TTC549 (cell line): ENCODE measurements at regions not wholly inside any gene's neighbourhood (a gene's known extent, or its start where the extent isn't known, plus 50 kb on each side); places are given as distances from the start of the nearest gene placed in this dataset.

Experiments
- FAIRE-seq: peaks from 2 replicates; lab custom pipeline; 2012; peaks lifted over from hg19 to GRCh38; lab: Jason Lieb, UNC

DNA sequence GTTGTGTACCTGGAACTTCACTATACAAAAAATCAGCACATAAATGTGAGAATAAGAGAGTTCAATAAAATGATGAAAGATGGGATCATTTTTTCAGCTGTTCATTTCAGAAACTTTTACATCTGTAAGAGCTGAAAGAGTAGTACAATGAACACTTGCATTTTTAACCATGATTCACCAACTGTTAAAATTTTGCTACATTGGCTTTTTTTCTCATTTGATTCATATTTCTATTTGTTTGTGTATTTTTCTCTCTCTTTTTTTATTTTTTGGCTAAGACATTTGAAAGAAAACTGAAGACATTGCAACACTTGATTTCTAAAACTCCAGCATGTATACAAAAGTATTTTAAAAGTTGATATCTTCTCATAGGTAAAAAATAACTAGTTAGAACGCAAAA, 98.3 kb upstream of the CDIN1 start:
- no peak for FAIRE-seq

DNA sequence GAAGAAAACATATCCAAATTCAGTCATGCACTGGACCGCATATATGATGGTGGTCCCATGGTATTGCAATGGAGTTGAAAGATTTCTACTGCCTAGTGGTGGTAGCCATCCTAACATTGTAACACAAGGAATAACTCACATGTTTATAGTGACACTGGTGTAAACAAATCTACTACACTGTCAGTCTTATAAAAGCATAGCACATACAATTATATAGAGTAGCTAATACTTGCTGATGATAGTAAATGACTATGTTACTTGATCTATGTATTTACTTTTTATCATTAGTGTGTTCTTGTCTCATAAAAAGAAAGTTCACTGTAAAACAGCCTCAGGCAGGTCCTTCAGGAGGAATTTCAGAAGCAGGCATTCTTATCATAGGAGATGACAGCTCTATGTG, 96.0 kb upstream of the CDIN1 start:
- FAIRE-seq, result no peak

DNA sequence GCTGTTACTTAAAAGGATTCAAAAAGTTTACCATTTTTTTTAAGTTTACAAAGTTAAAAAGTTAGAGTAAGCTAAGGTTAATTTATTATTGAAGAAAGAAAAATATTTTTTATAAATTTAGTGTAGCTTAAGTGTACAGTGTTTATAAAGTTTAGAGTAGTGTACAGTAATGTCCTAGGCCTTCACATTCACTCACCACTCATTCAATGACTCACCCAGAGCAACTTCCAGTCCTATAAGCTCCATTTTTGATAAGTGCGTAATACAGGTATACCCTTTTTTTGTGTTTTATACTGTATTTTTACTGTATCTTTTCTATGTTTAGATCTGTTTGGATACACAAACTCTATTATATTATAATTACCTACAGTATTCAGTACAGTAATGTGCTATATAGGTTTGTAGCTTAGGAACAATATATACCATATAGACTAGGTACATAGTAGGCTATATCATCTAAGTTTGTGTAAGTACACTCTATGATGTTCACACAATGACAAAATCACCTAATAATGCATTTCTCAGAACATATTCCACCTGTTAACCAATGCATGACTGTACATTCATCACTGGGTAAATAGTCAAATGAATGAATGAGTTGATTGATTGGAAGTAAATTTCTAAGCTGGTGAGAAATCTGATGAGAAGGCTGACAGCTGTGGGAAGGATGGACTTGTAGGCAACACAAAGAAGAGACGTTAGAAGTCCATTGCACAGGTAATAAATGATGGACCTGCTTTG, 95.2 kb upstream of the CDIN1 start:
- peak; percentile 65 for FAIRE-seq

DNA sequence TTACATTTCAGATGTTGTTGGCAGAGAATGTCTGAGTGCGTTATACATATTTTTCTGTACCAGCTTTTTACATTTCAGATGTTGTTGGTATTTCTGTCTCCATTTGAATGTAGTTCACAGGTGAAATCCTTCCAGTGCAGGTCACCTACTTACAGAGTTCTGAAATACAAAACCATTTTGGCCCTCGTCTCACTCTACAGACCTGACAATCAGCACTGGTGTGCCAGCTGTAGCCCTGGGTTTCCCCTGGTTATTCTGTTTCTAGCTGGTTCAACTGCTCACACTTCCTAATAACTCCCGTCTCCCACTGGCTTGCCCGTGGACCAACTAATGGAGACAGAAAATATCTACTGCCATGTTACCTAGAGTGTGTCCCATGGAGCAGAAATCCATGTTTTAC, 87.5 kb upstream of the CDIN1 start:
- no peak for FAIRE-seq

DNA sequence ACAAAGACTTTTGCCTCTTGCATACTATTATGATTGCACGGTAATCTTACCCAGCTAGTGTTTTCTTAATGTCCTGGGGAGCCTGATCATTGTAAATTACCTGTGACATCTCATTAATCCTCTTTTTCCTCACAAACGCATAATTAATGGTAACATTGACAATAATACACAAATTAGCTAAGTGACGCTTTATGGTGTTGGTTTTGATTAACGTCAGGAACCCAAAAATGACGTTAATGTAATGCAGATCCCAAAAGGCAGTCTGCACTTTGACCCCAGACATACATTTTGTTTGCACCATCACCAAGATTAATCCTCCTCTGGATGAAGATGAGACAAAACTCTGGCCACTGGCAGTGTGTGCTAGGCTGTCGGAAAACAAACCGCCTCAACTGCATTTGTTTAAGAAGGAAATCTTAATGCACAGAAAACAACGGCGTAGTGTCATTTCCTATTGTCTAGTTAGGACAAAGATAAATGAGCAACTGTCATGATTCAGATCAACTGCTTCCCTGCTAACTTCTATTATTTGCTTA, 83.9 kb upstream of the CDIN1 start:
- no peak for FAIRE-seq

DNA sequence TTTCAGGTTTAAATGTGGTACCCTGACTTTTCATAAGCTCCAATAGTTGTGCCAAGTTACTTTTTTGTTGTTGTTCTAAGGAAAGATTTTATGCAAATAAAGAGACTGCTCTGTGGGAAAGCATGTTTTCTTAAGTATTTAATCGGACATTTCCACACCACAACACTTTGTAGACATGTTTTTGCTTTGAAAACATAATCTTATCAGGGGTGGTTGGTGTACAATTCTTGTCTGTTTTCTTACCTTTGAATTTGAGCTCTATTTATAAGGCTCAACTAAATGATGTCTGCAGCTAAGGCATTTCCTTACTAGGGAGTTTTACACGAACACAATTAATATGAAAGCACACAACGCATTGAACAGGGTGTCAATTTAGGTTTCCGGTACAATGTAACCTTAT, 81.5 kb upstream of the CDIN1 start:
- FAIRE-seq, result peak; percentile 19

DNA sequence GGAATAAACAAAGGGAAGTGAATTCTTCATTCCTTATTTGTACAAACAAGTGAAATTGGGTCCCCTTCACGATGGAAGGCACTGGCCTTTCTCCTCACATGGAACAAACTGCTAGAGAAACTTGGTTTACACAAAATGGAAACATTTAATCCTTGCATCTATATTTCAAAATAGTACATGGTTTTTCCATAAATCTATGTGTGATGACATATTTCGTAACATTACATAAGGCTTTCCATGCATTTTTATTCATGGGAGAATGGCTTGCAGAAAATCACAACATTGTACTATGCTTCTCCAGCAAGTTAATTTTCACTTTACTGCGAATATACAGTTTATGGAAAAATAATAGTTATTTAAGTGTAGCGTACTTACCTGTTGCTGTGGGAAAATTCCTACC, 81.0 kb upstream of the CDIN1 start:
- no peak for FAIRE-seq

DNA sequence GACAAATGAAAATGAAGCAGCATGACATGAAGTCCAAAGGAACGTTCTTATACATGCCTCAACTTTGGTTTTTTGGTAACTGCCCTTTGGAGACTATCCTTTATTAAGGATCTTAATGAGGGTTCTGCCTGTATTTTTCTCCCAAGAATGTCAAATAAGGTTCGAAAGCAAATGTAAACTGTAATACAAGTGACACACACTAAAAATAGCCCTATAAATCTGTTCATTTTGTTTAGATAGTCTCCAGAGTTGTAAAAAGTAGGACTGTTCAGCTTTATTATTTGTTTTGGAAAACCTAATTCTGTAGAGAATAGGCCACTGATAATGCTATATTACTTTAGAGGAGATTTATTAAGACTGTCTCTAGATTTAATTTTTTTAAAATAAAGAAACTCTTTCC, 80.5 kb upstream of the CDIN1 start:
- no peak for FAIRE-seq

DNA sequence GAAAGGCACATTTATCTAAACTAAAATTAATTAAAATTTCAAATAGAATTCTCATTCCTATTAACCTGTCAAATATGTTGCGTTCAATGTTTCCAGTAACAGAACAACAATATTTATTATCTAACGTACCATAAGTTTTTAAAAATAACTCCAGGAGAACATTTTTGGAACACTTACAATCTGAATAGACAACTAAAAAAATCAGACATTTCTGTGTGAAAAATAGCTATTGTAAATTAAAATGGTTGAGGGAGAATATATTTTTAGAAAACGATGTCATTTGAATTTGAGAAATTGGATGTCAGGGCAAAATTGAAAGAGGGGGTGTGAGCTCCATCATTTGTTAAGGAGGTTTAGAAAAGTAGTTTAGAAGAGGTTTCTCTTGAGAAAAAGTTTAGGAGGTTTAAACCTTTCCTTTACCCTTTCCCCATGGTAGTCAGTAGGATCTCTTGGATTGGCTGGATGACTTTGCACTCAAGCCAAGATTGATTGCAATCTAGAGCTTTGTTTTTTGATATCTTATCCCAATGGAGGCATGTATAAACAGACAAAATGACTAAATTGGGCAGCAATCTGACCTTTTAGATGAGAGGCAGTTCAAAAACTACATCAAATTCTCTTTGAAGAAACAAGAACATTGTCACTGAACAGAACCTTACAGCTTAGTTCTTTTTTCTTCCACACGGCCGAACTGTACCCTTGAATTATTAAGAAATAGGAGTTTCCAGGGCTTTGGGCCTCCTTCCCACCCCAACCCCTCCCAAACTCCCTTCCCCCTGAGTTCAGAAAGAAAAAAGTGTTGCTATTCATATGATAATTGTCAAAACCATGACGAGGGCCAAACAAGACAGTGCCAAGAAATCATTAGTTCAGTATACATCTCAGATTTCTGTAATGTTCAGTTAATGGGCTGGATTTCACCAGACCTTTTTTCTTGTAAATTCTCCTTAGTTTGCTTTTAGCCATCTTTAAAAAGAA, 79.7 kb upstream of the CDIN1 start:
- peak; percentile 87 for FAIRE-seq

DNA sequence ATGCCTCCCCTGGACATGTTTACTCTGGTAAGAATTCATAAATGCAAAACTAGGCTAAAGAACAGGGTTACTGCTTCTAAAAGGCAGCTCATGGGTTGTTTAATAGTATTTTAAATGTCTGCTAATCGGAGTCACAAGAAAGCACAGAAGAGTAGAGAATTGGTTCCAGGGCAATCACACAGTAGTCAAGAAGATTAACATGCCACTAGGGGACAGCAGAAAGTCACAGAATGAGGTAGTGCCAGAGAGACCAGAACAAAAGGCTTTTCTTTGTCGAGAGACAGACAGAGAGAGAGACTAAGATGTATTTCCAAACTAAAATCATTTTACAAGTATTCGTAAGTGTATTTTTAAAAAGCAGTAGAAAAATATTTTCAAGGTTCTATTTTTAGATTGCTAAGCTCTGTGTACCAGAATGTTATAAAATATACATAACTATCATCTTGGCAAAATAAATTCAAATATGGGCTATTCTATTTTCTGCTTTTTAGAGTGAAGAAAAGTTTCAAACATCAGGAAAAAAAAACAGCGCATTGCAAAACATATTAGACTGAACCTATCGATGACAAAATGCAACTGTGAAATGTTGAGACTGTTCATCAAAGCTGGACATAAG, 78.3 kb upstream of the CDIN1 start:
- FAIRE-seq, result peak; percentile 94

DNA sequence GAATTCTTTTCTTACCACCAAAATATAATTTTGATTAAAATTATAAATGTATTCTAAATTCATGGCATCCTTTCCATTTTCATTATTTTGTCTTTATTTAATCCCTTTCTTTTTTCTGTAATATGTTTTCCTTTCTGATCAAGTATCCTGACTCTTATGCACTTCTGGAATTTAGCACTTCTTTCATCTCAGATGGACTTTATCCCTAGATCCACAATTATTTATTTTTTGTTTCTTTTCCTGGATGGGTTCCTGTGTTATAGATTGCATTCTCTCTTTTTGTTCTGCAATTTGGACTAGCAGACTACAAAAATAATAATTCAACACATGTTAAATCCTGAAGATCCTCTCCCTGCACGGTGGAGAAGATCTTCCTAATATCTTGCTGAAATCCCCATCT, 76.9 kb upstream of the CDIN1 start:
- FAIRE-seq, result no peak

DNA sequence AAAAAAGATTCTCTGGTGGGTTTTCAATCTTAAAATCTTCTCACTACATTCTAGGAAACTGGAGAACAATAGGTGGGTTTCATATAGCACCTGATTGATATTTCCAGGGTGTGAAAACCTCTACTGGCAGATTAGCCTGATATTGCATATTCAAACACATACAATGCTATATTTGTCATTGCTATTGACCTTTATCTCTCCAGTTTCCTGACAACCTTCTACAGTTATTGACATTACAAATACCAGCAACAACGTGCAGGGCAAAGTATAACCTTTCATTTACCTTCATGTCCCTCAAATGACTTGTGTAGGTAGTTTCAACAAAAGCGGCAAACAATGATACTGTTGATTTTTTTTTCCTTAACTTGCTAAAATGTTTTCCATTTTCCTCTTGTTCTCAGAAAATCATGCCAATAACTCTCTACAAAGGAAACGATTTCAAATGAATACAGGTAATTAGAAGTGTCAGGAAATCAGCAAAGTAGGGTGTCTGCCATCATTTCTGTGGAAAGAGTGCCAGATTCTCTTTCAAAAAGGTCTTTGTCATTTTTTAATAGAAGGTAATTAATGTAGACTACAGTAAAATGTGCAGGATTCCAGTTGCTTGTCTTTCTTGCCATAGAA, 72.6 kb upstream of the CDIN1 start:
- no peak for FAIRE-seq

DNA sequence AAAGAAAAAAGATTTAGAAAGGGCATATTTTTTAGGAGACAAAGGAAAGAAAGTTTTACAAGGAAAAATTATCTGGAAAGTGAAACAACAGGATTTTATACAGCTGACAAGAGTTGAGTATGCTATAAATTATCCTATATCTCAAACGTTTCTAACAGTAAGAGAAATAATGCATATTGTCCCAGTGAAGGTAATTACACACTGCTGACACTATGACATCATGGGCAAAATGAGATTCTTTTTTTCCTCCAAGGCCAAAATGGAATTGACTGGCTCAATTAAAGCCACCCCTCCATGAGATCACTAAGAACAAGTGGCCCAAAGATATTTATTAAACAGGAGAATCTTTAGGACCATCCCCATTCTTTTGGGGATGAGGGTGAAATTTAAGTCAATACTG, 72.0 kb upstream of the CDIN1 start:
- no peak for FAIRE-seq

DNA sequence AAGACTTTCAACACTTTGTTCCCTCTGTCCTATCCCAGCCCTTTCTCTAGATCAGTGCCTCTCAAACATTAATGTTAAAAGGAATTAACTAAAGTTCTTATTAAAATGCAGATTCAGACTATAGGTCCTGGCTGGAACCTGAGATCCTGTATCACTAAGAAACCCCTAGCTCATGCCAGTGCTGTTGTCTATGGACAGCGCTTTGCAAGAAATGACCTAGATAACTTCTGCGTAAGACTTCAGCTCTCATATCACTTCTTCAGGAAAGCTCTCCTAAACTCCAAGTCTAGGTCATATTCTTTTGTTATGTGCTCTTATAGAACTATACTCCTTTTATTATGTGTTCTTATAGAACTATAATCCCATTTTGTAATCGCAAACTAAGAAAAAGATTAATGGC, 67.8 kb upstream of the CDIN1 start:
- FAIRE-seq, result no peak

DNA sequence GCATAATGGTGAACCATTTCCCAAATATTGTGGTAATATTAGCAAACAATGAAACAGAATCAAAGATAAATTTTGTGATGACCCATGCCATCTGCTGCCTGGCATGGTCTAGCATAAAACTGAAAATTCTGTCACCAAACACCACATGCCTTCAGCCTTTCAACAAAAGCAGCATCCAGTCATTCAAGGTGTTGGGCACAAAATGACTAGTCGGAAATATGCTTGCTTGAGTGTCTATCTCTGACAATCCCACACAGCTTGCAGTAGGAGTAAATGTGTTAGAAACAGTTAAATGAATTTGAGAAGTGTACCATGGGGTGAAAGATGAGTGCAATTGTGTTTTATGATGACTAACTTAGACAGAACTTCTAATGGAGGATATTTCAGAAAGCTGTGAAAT, 61.7 kb upstream of the CDIN1 start:
- no peak for FAIRE-seq

DNA sequence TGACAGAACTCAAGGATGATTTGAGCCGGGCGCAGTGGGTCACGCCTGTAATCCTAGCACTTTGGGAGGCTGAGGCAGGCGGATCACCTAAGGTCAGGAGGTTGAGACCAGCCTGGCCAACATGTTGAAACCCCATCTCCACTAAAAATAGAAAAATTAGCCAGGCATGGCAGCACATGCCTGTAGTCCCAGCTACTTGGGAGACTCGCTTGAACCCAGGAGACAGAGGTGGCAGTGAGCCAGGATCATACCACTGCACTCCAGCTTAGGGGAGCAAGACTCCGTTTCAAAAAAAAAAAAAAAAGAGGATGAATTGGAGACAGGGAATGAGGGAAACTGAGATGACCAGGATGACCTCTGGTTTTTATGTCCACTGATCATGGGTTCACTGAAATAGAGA, 60.4 kb upstream of the CDIN1 start:
- FAIRE-seq, result no peak

DNA sequence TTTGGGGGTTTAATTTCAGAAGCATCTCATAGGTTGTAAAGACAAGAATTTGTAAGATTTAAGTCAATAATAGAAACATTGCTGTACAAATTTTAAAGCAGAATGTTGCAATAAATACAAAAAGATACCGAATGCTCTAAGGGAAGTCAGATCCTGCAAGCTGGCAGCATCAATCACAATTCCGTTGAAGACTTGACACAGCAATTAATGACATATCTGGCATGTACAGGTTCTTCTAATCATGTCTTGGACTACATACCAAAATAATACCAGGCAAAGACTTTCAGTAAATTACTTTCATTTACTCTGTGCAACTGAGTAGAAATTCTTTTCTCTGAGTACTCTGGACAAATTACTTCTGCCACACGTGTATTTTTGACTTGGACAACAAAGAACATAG, 54.0 kb upstream of the CDIN1 start:
- no peak for FAIRE-seq

DNA sequence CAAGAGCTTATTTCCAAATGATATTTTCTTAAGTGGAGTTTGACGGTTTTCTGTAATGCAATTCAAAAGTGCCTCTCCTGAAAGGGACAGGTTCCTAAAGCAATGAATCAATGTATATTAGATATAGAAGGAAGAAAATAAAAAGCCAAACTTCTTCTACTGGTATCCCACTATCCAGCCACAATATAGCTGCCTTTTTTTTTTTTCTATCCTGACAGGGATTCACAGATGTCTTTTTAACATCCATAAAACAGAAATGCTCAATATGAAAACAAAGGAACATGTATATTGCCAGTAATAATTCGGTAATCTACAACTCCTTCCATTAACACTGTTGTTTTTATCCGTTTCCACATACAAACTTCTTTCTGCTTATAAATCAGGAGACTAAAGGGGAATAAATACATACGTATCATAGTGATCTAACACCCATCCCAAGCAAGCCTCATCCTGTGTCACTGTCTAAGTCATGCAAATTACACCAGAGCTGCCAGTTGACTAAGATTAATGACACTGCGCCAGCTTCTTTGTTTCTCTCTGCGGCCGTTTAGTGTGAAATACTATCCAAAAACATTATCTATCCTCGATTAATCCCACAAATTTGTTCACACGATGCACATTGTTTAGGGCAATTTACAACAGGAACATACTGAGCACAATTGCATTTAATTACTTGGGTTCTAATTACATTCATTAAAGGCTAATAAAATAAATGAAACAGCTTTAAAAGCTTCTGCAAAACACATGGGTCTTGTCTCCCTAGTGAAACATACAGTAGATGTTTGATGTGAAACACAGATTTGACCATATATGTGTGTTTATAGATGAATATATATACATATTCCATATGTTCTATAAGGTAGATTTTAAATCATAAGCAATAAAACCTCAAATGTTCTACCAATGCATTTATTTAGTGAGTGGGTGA, 51.9 kb upstream of the CDIN1 start:
- FAIRE-seq, result no peak

DNA sequence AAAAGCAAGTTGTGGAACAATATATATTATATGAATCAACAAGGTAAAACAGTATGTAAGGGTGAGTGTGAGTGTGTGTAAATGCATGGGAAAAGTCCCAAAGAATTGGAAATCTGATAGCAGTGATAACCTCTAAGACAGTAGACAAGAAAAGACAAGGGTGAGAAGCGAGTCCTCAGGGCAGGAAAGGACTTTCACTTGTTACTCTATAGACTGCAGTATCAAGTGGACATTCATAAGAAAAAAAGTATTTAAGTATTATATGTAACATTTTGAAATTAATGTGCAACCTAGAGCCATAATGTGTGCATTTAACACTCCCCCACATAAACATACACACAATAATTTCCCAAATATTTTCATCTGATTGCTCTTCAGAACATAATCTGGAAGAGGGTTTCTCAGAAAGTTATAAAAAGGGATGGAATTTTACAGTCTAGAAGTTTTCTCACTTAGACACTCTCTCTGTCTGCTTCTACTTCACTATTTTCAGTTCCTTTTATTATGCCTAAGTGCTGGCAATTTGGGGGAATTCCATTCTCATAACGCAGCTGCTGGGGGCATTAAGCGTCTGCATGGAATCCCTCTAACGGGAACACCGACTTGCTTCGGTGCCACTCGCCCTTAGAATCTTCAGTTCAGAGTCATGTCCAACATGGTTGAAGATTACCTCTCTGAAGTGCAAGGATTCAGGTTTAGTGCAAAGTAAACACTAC, 50.0 kb upstream of the CDIN1 start:
- FAIRE-seq, result no peak
